H1 (cell line): ENCODE measurements at regions not wholly inside any gene's neighbourhood (a gene's known extent, or its start where the extent isn't known, plus 50 kb on each side); places are given as distances from the start of the nearest gene placed in this dataset.

Source experiments
- CTCF ChIA-PET: fragments of 300-600 bp; sonication (Branson Sonifier 250); formaldehyde crosslinking; loops from one replicate; lab custom pipeline; 2021; ENCODE audit not compliant: partially characterized antibody; lab: Charles Lee
- POLR2A ChIA-PET: fragments of 300-600 bp; sonication (Branson Sonifier 250); formaldehyde crosslinking; loops from one replicate; lab custom pipeline; 2021; ENCODE audit warnings: inconsistent platforms; ENCODE audit not compliant: partially characterized antibody; lab: Charles Lee
- DNase-seq, 2 experiments: peaks; one replicate each; pipeline versions ENCODE4 v3.0.0 to v3.0.0-alpha.2; 2010 to 2022; ENCODE audit warnings: low spot score in 2 of 2, low read depth in 1 of 2, mixed read lengths in 1 of 2
- FAIRE-seq: peaks from 2 replicates; lab custom pipeline; 2011; peaks lifted over from hg19 to GRCh38; lab: Jason Lieb, UNC
- H2AFZ ChIP-seq: 2 replicates; pipeline ENCODE4 v1.8.1; 2012; ENCODE audit warnings: low read length, inconsistent platforms
- H2AK5ac ChIP-seq: 2 replicates; pipeline ENCODE4 v1.6.1; 2013; ENCODE audit warnings: low read depth, low read length
- H2BK120ac ChIP-seq: replicated peaks from 2 replicates; pipeline ENCODE3; 2013; ENCODE audit warnings: low read depth, low read length, inconsistent platforms
- H2BK12ac ChIP-seq: 2 replicates; pipeline ENCODE4 v1.6.1; 2013; ENCODE audit warnings: low read depth, low read length
- H2BK15ac ChIP-seq: 2 replicates; pipeline ENCODE4 v1.6.1; 2013; ENCODE audit warnings: low read length
- H2BK20ac ChIP-seq: 2 replicates; pipeline ENCODE4 v1.6.1; 2013; ENCODE audit warnings: low read length
- H2BK5ac ChIP-seq: 2 replicates; pipeline ENCODE4 v1.6.1; 2013; ENCODE audit warnings: low read depth, low read length
- H3K14ac ChIP-seq: 2 replicates; pipeline ENCODE4 v1.6.1; 2013; ENCODE audit warnings: inconsistent platforms; ENCODE audit not compliant: insufficient read length
- H3K18ac ChIP-seq: 2 replicates; pipeline ENCODE4 v1.6.1; 2013; ENCODE audit warnings: low read length; ENCODE audit errors: extremely low read depth
- H3K23ac ChIP-seq: 2 replicates; pipeline ENCODE4 v1.6.1; 2013; ENCODE audit warnings: inconsistent platforms; ENCODE audit not compliant: insufficient read length
- H3K23me2 ChIP-seq: 2 replicates; pipeline ENCODE4 v1.6.1; 2013; ENCODE audit warnings: low read depth, low read length
- H3K27ac ChIP-seq: 2 replicates; pipeline ENCODE4 v1.6.1; 2011; ENCODE audit warnings: low read depth, low read length, inconsistent platforms
- H3K27me3 ChIP-seq, 4 experiments: replicated peaks in 1 of 4; 1 replicate in 1 of 4; 2 replicates in 3 of 4; pipeline versions ENCODE4 v1.6.1 to v1.8.1; 2011 to 2013; ENCODE audit warnings: low read length in 3 of 4, mild to moderate bottlenecking in 3 of 4, inconsistent platforms in 2 of 4, mixed read lengths in 2 of 4, moderate library complexity in 1 of 4; ENCODE audit not compliant: control insufficient read depth in 3 of 4, insufficient read depth in 3 of 4; ENCODE audit errors: extremely low read depth in 1 of 4
- H3K36me3 ChIP-seq, 4 experiments: 2 replicates each; pipeline versions ENCODE4 v1.6.1 to v1.8.1; 2011 to 2013; ENCODE audit warnings: mild to moderate bottlenecking in 4 of 4, low read length in 3 of 4, moderate library complexity in 2 of 4, control low read depth in 1 of 4, inconsistent platforms in 1 of 4; ENCODE audit not compliant: insufficient read depth in 4 of 4, control insufficient read depth in 2 of 4
- H3K4ac ChIP-seq: replicated peaks from 2 replicates; pipeline ENCODE3; 2013; ENCODE audit warnings: low read length, low read depth, mixed read lengths, inconsistent platforms; ENCODE audit not compliant: insufficient read length
- H3K4me1 ChIP-seq, 4 experiments: replicated peaks in 1 of 4; 1 replicate in 1 of 4; 2 replicates in 3 of 4; pipeline versions ENCODE4 v1.6.1 to v1.8.1; 2011 to 2013; ENCODE audit warnings: low read length in 3 of 4, inconsistent platforms in 2 of 4, mixed read lengths in 1 of 4; ENCODE audit not compliant: insufficient read depth in 4 of 4, control insufficient read depth in 3 of 4
- H3K4me2 ChIP-seq, 2 experiments: 2 replicates each; pipeline versions ENCODE4 v1.6.1 to v1.8.1; 2011 to 2013; ENCODE audit warnings: low read depth in 2 of 2, low read length in 2 of 2, control low read depth in 1 of 2, inconsistent platforms in 1 of 2, mild to moderate bottlenecking in 1 of 2; ENCODE audit not compliant: insufficient read depth in 1 of 2
- H3K4me3 ChIP-seq, 4 experiments: fragments of 200-600, 300-600 bp in 1 of 4; sonication (generic), shearing (Covaris generic), sonication (Bioruptor Twin) in 1 of 4; 2 replicates each; pipeline versions ENCODE4 v1.5.1 to v1.8.1; 2011 to 2016; ENCODE audit warnings: low read length in 4 of 4, low read depth in 3 of 4, control low read depth in 2 of 4, inconsistent platforms in 2 of 4, mild to moderate bottlenecking in 2 of 4, mixed read lengths in 1 of 4, moderate library complexity in 1 of 4; ENCODE audit not compliant: insufficient read depth in 2 of 4; ENCODE audit errors: extremely low read depth in 1 of 4
- H3K56ac ChIP-seq: replicated peaks from 2 replicates; pipeline ENCODE3; 2013; ENCODE audit warnings: low read depth, mild to moderate bottlenecking, mixed read lengths, low read length, inconsistent platforms; ENCODE audit not compliant: insufficient read length
- H3K79me1 ChIP-seq: 2 replicates; pipeline ENCODE4 v1.6.1; 2013; ENCODE audit warnings: low read depth, low read length, control low read depth
- H3K79me2 ChIP-seq, 2 experiments: 2 replicates each; pipeline versions ENCODE4 v1.6.1 to v1.8.1; 2012 to 2013; ENCODE audit warnings: low read length in 2 of 2, mild to moderate bottlenecking in 2 of 2, inconsistent platforms in 1 of 2; ENCODE audit not compliant: insufficient read depth in 2 of 2, control insufficient read depth in 1 of 2
- H3K9ac ChIP-seq, 4 experiments: replicated peaks in 1 of 4; 1 replicate in 1 of 4; 2 replicates in 3 of 4; pipeline versions ENCODE4 v1.6.1 to v1.8.1; 2011 to 2013; ENCODE audit warnings: low read depth in 3 of 4, low read length in 3 of 4, control low read depth in 2 of 4, mild to moderate bottlenecking in 2 of 4, moderate library complexity in 2 of 4, inconsistent platforms in 1 of 4; ENCODE audit errors: extremely low read depth in 1 of 4
- H3K9me3 ChIP-seq, 2 experiments: 2 replicates each; pipeline versions ENCODE4 v1.6.1 to v1.8.1; 2012 to 2013; ENCODE audit warnings: mild to moderate bottlenecking in 2 of 2, moderate library complexity in 2 of 2, control low read depth in 1 of 2, inconsistent platforms in 1 of 2, low read depth in 1 of 2, low read length in 1 of 2, mixed read lengths in 1 of 2; ENCODE audit not compliant: insufficient read depth in 2 of 2
- H4K20me1 ChIP-seq, 2 experiments: replicated peaks in 1 of 2; 2 replicates each; pipeline versions ENCODE3 to v1.8.1; 2011 to 2013; ENCODE audit warnings: inconsistent platforms in 2 of 2, low read length in 2 of 2, mild to moderate bottlenecking in 1 of 2; ENCODE audit not compliant: insufficient read depth in 2 of 2, control insufficient read depth in 1 of 2
- H4K5ac ChIP-seq: 2 replicates; pipeline ENCODE4 v1.6.1; 2013; ENCODE audit warnings: low read length, low read depth, mixed read lengths, inconsistent platforms; ENCODE audit not compliant: insufficient read length
- H4K8ac ChIP-seq: 2 replicates; pipeline ENCODE4 v1.8.0; 2013; ENCODE audit warnings: mild to moderate bottlenecking, moderate library complexity, low read length, inconsistent platforms; ENCODE audit not compliant: insufficient read depth; ENCODE audit errors: extremely low read depth
- H4K91ac ChIP-seq: replicated peaks from 2 replicates; pipeline ENCODE3; 2013; ENCODE audit warnings: low read length, mixed read lengths, inconsistent platforms; ENCODE audit not compliant: insufficient read length
- ATF3 ChIP-seq: IDR thresholded peaks from 2 replicates; pipeline ENCODE4 v1.6.1; 2011; ENCODE audit warnings: low read depth, mild to moderate bottlenecking, low read length; ENCODE audit not compliant: insufficient read depth
- CHD2 ChIP-seq: IDR thresholded peaks from 2 replicates; pipeline ENCODE4 v1.6.1; 2012; ENCODE audit warnings: low read length, improper control_type of control experiment
- CTCF ChIP-seq, 3 experiments: IDR thresholded peaks; 1 replicate in 2 of 3; 2 replicates in 1 of 3; pipeline versions ENCODE4 v1.5.1 to v1.6.1; 2011; ENCODE audit warnings: low read length in 3 of 3, mild to moderate bottlenecking in 3 of 3, inconsistent platforms in 2 of 3, low read depth in 1 of 3, moderate library complexity in 1 of 3; ENCODE audit not compliant: insufficient read depth in 1 of 3; ENCODE audit errors: control extremely low read depth in 1 of 3
- EP300 ChIP-seq, 2 experiments: IDR thresholded peaks; 1 replicate in 1 of 2; 2 replicates in 1 of 2; pipeline ENCODE4 v1.6.1; 2011 to 2012; ENCODE audit warnings: low read depth in 2 of 2, low read length in 2 of 2, mild to moderate bottlenecking in 2 of 2, borderline replicate concordance in 1 of 2, inconsistent platforms in 1 of 2, moderate library complexity in 1 of 2
- GABPA ChIP-seq: IDR thresholded peaks from 2 replicates; pipeline ENCODE4 v1.6.1; 2011; ENCODE audit warnings: mild to moderate bottlenecking, low read length, moderate library complexity, borderline replicate concordance; ENCODE audit not compliant: insufficient read depth
- GTF2F1 ChIP-seq: IDR thresholded peaks from 2 replicates; pipeline ENCODE4 v1.6.1; 2012; ENCODE audit warnings: low read depth, low read length, improper control_type of control experiment, borderline replicate concordance
- MAFK ChIP-seq: IDR thresholded peaks from 2 replicates; pipeline ENCODE4 v1.6.1; 2012; ENCODE audit warnings: low read depth, mild to moderate bottlenecking, improper control_type of control experiment, low read length
- NRF1 ChIP-seq: IDR thresholded peaks from 2 replicates; pipeline ENCODE4 v1.6.1; 2011; ENCODE audit warnings: mild to moderate bottlenecking, low read depth, low read length, improper control_type of control experiment
- SAP30 ChIP-seq: fragments of 300-600 bp; sonication (generic); IDR thresholded peaks from 2 replicates; pipeline ENCODE4 v1.7.1; 2012; ENCODE audit warnings: low read length, moderate library complexity, mild to moderate bottlenecking, inconsistent platforms; ENCODE audit not compliant: insufficient read depth, insufficient replicate concordance
- SIX5 ChIP-seq: IDR thresholded peaks from 2 replicates; pipeline ENCODE4 v1.6.1; 2011; ENCODE audit warnings: mild to moderate bottlenecking, low read depth, low read length
- TCF12 ChIP-seq: IDR thresholded peaks from 2 replicates; pipeline ENCODE4 v1.6.1; 2011; ENCODE audit warnings: low read depth, mild to moderate bottlenecking, low read length
- WGBS, 2 experiments: shearing (Covaris generic) in 1 of 2; methylation state at CpG; one replicate each; pipeline versions ENCODE4 v1.1.6 to v1.1.7; 2013 to 2015; ENCODE audit warnings: low lambda C conversion rate in 2 of 2, mixed read lengths in 2 of 2, inconsistent platforms in 1 of 2, low coverage in 1 of 2, missing lambda C conversion rate in 1 of 2; ENCODE audit not compliant: insufficient replicate concordance in 2 of 2, insufficient coverage in 1 of 2, insufficient read length in 1 of 2; ENCODE audit errors: extremely low coverage in 1 of 2, missing lambda C conversion rate in 1 of 2; 5-methylcytosine and 5-hydroxymethylcytosine counted together

- no peak overlapping the region for H3K14ac ChIP-seq
- H2BK15ac ChIP-seq: no peak overlapping the region
- H3K79me2 ChIP-seq: no peaks in the 10 kb centered on the region
- no peak overlapping the region for H3K27ac ChIP-seq
- no peak for DNase-seq
- H2BK12ac ChIP-seq: no peak overlapping the region
- 93% methylated on average over 6 of the region's 6 CpGs; no CpG with 5 or more reads in 1 of the 2 experiments for WGBS, 2 experiments
- no peak overlapping the region for H4K5ac ChIP-seq
- no peak overlapping the region for H3K4me3 ChIP-seq
- no peaks in the 10 kb centered on the region for H3K36me3 ChIP-seq
- no peaks in the 10 kb centered on the region for H3K27me3 ChIP-seq
- no peak overlapping the region for H2BK20ac ChIP-seq
- no peak overlapping the region for H4K8ac ChIP-seq
- no peaks in the 10 kb centered on the region for H4K20me1 ChIP-seq
- H3K4me2 ChIP-seq: no peak overlapping the region
- H2AK5ac ChIP-seq: no peak overlapping the region
- H3K4ac ChIP-seq: no peak overlapping the region
- no peak overlapping the region for H2BK5ac ChIP-seq
- H3K23ac ChIP-seq: no peak overlapping the region
- H4K91ac ChIP-seq: no peak overlapping the region
- H3K79me1 ChIP-seq: no peaks in the 10 kb centered on the region
- H2AFZ ChIP-seq: no peak overlapping the region
- no peak overlapping the region for H2BK120ac ChIP-seq
- no peaks in the 10 kb centered on the region for H3K9me3 ChIP-seq
- no peak overlapping the region for H3K18ac ChIP-seq
- H3K9ac ChIP-seq: no peak overlapping the region
- peaks cover 2 to 7% (median 5%) of the 10 kb centered on the region in 4 experiments; a peak in 3 of 7 replicates for H3K4me1 ChIP-seq
- no peaks in the 10 kb centered on the region for H3K23me2 ChIP-seq
- no peak overlapping the region for H3K56ac ChIP-seq
- no peak for FAIRE-seq
- POLR2A ChIA-PET: no interaction called here
- CTCF ChIA-PET: interaction anchor here (1.8 kb wide), 1 partner anchor 10 kb away, joined by 5 read pairs; no protein-coding TSS in a partner anchor
- no peak for TF ChIP-seq MAFK
- TF ChIP-seq TCF12: no peak
- TF ChIP-seq GABPA: no peak
- TF ChIP-seq SIX5: no peak
- TF ChIP-seq CTCF (IDR thresholded peaks at IDR 0.05; ENCODE audit: control extremely low read depth in 1 of 3, insufficient read depth in 1 of 3, low read depth in 1 of 3, low read length in 3 of 3): no peak
- TF ChIP-seq CHD2: no peak
- TF ChIP-seq SAP30: no peak
- no peak for TF ChIP-seq ATF3
- TF ChIP-seq GTF2F1: no peak
- no peak for TF ChIP-seq NRF1
- TF ChIP-seq EP300 (IDR thresholded peaks at IDR 0.05; ENCODE audit: borderline replicate concordance in 1 of 2, low read depth in 2 of 2, low read length in 2 of 2): no peak
These were observed 122.7 kb downstream of the ZBTB18 start for GRCh38 chr1:244173769-244174168.
